MM.1S (cell line): ENCODE measurements at regions not wholly inside any gene's neighbourhood (a gene's known extent, or its start where the extent isn't known, plus 50 kb on each side); places are given as distances from the start of the nearest gene placed in this dataset.
A peak's percentile ranks its signal among the peaks of the same experiment; 100 is the strongest.

Source experiments
- EZH2 ChIP-seq: fragments of 300-600 bp; sonication (generic); optimal IDR thresholded peaks from 2 replicates; pipeline ENCODE3; 2017; ENCODE audit warnings: low read depth, mild to moderate bottlenecking, antibody characterized with exemption, low read length, mixed read lengths
- EZH2phosphoT487 ChIP-seq: fragments of 300-600 bp; sonication (generic); IDR thresholded peaks from 2 replicates; pipeline ENCODE4 v1.6.1; 2018; ENCODE audit warnings: antibody characterized with exemption, low read length
- TF ChIP-seq, protein P1 (sequence below): fragments of 300-600 bp; sonication (generic); IDR thresholded peaks from 2 replicates; pipeline ENCODE4 v1.5.1; 2016; ENCODE audit warnings: antibody characterized with exemption, low read length, mixed read lengths

DNA sequence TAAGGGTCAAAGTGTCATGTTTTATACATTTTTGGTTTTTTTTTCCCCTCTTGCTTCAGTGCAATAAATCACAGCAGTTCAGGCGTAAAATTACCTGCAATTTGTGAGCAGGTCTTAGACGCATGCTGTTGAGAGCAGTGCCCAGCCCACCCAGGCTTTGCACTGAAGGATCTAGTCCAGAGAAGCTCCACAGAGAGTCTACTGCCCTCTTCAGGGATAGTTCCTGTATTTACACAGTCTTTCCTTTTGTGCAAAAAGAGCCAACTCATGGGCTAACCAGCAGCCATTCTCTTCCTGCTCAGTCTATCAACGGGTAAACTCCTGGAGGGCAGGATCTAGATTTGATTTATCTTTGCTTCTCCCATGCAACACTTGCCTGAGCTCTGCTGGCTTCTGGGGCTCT is 82.2 kb upstream of the NAMPT start:
- TF ChIP-seq, protein P1, sequence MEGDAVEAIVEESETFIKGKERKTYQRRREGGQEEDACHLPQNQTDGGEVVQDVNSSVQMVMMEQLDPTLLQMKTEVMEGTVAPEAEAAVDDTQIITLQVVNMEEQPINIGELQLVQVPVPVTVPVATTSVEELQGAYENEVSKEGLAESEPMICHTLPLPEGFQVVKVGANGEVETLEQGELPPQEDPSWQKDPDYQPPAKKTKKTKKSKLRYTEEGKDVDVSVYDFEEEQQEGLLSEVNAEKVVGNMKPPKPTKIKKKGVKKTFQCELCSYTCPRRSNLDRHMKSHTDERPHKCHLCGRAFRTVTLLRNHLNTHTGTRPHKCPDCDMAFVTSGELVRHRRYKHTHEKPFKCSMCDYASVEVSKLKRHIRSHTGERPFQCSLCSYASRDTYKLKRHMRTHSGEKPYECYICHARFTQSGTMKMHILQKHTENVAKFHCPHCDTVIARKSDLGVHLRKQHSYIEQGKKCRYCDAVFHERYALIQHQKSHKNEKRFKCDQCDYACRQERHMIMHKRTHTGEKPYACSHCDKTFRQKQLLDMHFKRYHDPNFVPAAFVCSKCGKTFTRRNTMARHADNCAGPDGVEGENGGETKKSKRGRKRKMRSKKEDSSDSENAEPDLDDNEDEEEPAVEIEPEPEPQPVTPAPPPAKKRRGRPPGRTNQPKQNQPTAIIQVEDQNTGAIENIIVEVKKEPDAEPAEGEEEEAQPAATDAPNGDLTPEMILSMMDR = peak; percentile 53
- TF ChIP-seq EZH2 (no peak), EZH2phosphoT487 (no peak)
